GM12892 (cell line): ENCODE measurements at regions not wholly inside any gene's neighbourhood (a gene's known extent, or its start where the extent isn't known, plus 50 kb on each side); places are given as distances from the start of the nearest gene placed in this dataset.

Experiments
- POLR2A ChIP-seq: IDR thresholded peaks from 2 replicates; pipeline ENCODE4 v1.6.1; 2011; ENCODE audit warnings: low read depth, low read length, control low read depth
- POLR2AphosphoS5 ChIP-seq: IDR thresholded peaks from 2 replicates; pipeline ENCODE4 v1.6.1; 2011; ENCODE audit warnings: low read depth, low read length, control low read depth
- TAF1 ChIP-seq: IDR thresholded peaks from 2 replicates; pipeline ENCODE4 v1.6.1; 2011; ENCODE audit warnings: low read depth, mild to moderate bottlenecking, control low read depth, low read length, borderline replicate concordance

GRCh38 chr2:359047-359446 is 71.2 kb upstream of the ALKAL2 start:
- TF ChIP-seq POLR2A (no peak), POLR2AphosphoS5 (no peak), TAF1 (no peak)
